Transverse colon (tissue), 3 donors: ENCODE measurements at regions not wholly inside any gene's neighbourhood (a gene's known extent, or its start where the extent isn't known, plus 50 kb on each side); places are given as distances from the start of the nearest gene placed in this dataset.

Experiments used
- POLR2A ChIP-seq: fragments of 450-650 bp; IDR thresholded peaks from one replicate; pipeline ENCODE4 v1.6.1; 2016; ENCODE audit warnings: antibody characterized with exemption, mild to moderate bottlenecking, moderate library complexity
- TF ChIP-seq, protein P1 (sequence below), 5 experiments: fragments of 200-600 bp in 3 of 5; fragments of 450-650 bp in 2 of 5; sonication (generic) in 3 of 5; IDR thresholded peaks; 1 replicate in 2 of 5; 2 replicates in 3 of 5; pipeline ENCODE4 v1.5.1; 2016 to 2017; ENCODE audit warnings: antibody characterized with exemption in 5 of 5, inconsistent platforms in 3 of 5, mild to moderate bottlenecking in 2 of 5, moderate library complexity in 1 of 5

DNA sequence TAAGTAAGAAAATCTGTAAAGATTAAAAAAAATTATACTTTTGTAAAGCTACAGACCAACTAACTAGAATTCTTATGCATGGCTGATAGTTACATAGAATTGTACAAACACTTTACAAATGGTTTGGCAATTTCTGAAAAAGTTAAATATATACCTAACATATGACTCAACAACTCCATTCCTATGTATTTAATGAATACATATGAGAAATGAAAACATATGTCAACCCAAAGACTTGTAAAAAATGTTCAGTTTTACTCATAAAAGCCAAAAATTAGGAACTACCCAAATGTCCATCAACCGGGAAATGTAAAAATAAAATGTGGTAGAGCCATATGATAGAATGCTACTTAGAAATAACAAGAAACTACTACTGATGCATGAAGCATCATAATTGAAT is 152.6 kb upstream of the NRG3 start:
- TF ChIP-seq, protein P1, sequence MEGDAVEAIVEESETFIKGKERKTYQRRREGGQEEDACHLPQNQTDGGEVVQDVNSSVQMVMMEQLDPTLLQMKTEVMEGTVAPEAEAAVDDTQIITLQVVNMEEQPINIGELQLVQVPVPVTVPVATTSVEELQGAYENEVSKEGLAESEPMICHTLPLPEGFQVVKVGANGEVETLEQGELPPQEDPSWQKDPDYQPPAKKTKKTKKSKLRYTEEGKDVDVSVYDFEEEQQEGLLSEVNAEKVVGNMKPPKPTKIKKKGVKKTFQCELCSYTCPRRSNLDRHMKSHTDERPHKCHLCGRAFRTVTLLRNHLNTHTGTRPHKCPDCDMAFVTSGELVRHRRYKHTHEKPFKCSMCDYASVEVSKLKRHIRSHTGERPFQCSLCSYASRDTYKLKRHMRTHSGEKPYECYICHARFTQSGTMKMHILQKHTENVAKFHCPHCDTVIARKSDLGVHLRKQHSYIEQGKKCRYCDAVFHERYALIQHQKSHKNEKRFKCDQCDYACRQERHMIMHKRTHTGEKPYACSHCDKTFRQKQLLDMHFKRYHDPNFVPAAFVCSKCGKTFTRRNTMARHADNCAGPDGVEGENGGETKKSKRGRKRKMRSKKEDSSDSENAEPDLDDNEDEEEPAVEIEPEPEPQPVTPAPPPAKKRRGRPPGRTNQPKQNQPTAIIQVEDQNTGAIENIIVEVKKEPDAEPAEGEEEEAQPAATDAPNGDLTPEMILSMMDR (IDR thresholded peaks at IDR 0.05): no peak
- no peak for TF ChIP-seq POLR2A
